HEK293T (cell line): ENCODE measurements at regions not wholly inside any gene's neighbourhood (a gene's known extent, or its start where the extent isn't known, plus 50 kb on each side); places are given as distances from the start of the nearest gene placed in this dataset.

ENCODE experiments used
- BHLHE40 ChIP-seq: fragments of 450-650 bp; IDR thresholded peaks from 2 replicates; pipeline ENCODE4 v1.6.1; 2016; ENCODE audit warnings: mild to moderate bottlenecking, moderate library complexity, borderline replicate concordance
- CTBP1 ChIP-seq: fragments of 450-650 bp; IDR thresholded peaks from 2 replicates; pipeline ENCODE4 v1.6.1; 2016; ENCODE audit warnings: borderline replicate concordance
- ELF4 ChIP-seq: fragments of 450-650 bp; IDR thresholded peaks from 2 replicates; pipeline ENCODE4 v1.6.1; 2017; ENCODE audit warnings: antibody characterized with exemption
- FOXK2 ChIP-seq: fragments of 450-650 bp; IDR thresholded peaks from 2 replicates; pipeline ENCODE4 v1.6.1; 2016; ENCODE audit warnings: mild to moderate bottlenecking
- HDGF ChIP-seq: fragments of 450-650 bp; IDR thresholded peaks from 2 replicates; pipeline ENCODE4 v1.6.1; 2017; ENCODE audit warnings: antibody characterized with exemption, borderline replicate concordance
- L3MBTL2 ChIP-seq: fragments of 450-650 bp; conservative IDR thresholded peaks from 2 replicates; pipeline ENCODE4 v1.6.1; 2016; ENCODE audit warnings: mild to moderate bottlenecking
- PKNOX1 ChIP-seq: fragments of 450-650 bp; IDR thresholded peaks from 2 replicates; pipeline ENCODE4 v1.6.1; 2016
- SP1 ChIP-seq: fragments of 450-650 bp; IDR thresholded peaks from 2 replicates; pipeline ENCODE4 v1.6.1; 2017

GRCh38 chr3:162764051-162764807, 1267.6 kb downstream of the OTOL1 start:
- TF ChIP-seq ELF4 (no peak), CTBP1 (no peak), PKNOX1 (no peak), BHLHE40 (no peak), FOXK2 (no peak), SP1 (no peak), L3MBTL2 (no peak), HDGF (no peak)
